AG04449 (cell line): ENCODE measurements at regions not wholly inside any gene's neighbourhood (a gene's known extent, or its start where the extent isn't known, plus 50 kb on each side); places are given as distances from the start of the nearest gene placed in this dataset.
"Not testable (repeated sequence)": the region's sequence is repeated elsewhere in the genome, so short reads cannot be mapped to it uniquely, and the experiment has no call there.

Source experiments
- CTCF ChIA-PET: fragments of 350-600 bp; formaldehyde crosslinking; extraction: SDS; loops from one replicate; lab custom pipeline; 2021; ENCODE audit warnings: antibody characterized with exemption; lab: Yijun Ruan, JAX
- POLR2A ChIA-PET: fragments of 400-600, 350-600 bp; formaldehyde crosslinking; extraction: SDS; loops from one replicate; lab custom pipeline; 2020; ENCODE audit warnings: antibody characterized with exemption, inconsistent platforms; lab: Yijun Ruan, JAX
- DNase-seq: peaks from one replicate; pipeline ENCODE4 v3.0.0-alpha.2; 2010; ENCODE audit warnings: low read depth, low spot score
- H3K4me3 ChIP-seq: 2 replicates; pipeline ENCODE4 v1.5.1; 2011; ENCODE audit warnings: low read depth, mild to moderate bottlenecking, control low read depth, low read length
- CTCF ChIP-seq: IDR thresholded peaks from one replicate; pipeline ENCODE4 v1.5.1; 2011; ENCODE audit warnings: mild to moderate bottlenecking, moderate library complexity, low read length, control low read depth, inconsistent platforms; ENCODE audit not compliant: insufficient read depth; ENCODE audit errors: missing control alignments

- DNase-seq, result no peak
- H3K4me3 ChIP-seq, result no peak overlapping the region
- CTCF ChIA-PET, result no interaction called here
- POLR2A ChIA-PET, result no interaction called here
- no peak for TF ChIP-seq CTCF
These were observed 160.4 kb downstream of the KCNJ2 start for GRCh38 chr17:70329721-70330120.

- H3K4me3 ChIP-seq, POLR2A ChIA-PET, CTCF ChIA-PET, DNase-seq: not testable (repeated sequence)
These were observed 161.7 kb downstream of the KCNJ2 start for GRCh38 chr17:70331066-70331465.

GRCh38 chr17:70332356-70333210, 163.3 kb downstream of the KCNJ2 start:
- CTCF ChIA-PET, result no interaction called here

DNA sequence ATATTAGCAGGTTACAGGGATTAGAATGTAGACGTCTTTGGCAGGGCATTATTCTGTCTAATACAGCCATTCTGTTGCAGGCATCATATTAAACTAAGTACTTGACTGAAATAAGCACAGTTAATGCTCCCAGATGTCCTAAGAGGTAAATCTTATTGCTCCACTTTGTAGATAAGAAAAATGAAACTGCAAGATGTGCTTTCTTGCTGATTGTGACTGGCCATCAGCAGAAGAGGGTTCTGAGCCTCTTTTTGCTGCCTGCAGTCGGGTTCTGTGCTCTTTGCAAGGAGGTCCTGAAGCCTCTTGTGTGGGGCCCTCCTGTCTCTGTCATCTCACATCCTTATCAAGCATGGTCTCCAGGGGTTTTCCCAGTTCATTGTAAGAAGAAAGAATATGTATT, 167.1 kb downstream of the KCNJ2 start:
- CTCF ChIA-PET, result no interaction called here
- H3K4me3 ChIP-seq, result no peak overlapping the region
- DNase-seq, result no peak
- TF ChIP-seq CTCF, result no peak
- POLR2A ChIA-PET, result no interaction called here

More at GRCh38 chr17:70332356-70333210, 163.3 kb downstream of the KCNJ2 start:
- DNase-seq, result no peak
- no peak for TF ChIP-seq CTCF
- H3K4me3 ChIP-seq, result no peak overlapping the region
- POLR2A ChIA-PET, result no interaction called here

GRCh38 chr17:70338946-70339354, 169.6 kb downstream of the KCNJ2 start:
- DNase-seq, result no peak

DNA sequence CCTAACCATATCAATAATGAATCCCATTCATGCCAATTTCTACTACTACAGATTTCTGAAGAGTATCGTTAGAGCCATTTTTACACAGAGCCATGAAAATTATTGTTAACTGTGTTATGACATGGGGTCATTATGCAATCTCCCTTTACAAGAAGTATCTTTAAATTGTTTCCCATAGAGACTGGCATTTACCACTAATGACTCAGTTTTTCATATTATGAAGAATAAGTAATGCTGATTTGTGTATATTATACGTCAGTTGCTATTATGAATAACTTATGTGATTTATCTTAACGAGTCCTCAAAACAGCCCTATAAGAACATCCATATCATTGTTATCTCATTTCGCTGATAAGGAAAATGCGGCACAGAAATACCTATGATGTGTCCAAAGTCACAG, 173.8 kb downstream of the KCNJ2 start:
- no peak for TF ChIP-seq CTCF
- POLR2A ChIA-PET, result no interaction called here
- DNase-seq, result no peak
- CTCF ChIA-PET, result no interaction called here
- H3K4me3 ChIP-seq, result no peak overlapping the region

More at GRCh38 chr17:70338946-70339354, 169.6 kb downstream of the KCNJ2 start:
- TF ChIP-seq CTCF, result no peak
- ChIA-PET POLR2A (no interaction called here), CTCF (no interaction called here)
- H3K4me3 ChIP-seq, result no peak overlapping the region

DNA sequence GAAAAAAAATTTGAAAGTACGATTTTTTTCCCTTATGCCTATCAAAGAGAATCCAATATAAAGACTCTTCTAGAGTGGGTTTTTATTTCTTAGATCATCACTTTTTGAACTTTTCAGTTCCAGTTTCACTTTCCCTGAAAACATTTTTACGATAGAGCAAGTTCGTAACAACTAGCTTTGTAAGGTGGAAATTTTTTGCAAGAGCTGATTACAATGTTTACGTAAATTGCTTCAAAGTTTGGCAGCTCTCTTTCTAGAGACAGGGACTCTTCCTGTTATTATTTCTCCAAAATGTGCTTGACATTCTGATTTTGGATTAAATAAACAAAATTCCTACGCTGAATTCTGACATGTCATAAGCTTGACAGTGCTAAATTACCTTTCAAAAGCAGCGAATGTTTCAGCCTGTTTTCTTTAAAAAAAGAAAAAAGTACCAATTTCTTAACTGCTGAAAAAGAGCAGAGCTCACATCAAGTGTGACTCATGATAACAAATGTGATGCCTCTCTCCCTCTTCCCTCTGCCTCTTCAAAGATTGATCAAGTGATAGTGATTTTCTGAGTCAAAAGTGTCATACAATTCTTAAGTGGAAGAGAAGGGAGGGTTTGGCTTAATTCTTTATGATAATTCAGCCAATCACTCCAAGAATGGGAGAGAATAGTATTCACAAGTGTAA, 175.2 kb downstream of the KCNJ2 start:
- no peak for TF ChIP-seq CTCF
- POLR2A ChIA-PET, result no interaction called here
- CTCF ChIA-PET, result no interaction called here
- H3K4me3 ChIP-seq, result no peak overlapping the region
- no peak for DNase-seq
